ENCODE measurements at regions not wholly inside any gene's neighbourhood (a gene's known extent, or its start where the extent isn't known, plus 50 kb on each side); places are given as distances from the start of the nearest gene placed in this dataset.

DNA sequence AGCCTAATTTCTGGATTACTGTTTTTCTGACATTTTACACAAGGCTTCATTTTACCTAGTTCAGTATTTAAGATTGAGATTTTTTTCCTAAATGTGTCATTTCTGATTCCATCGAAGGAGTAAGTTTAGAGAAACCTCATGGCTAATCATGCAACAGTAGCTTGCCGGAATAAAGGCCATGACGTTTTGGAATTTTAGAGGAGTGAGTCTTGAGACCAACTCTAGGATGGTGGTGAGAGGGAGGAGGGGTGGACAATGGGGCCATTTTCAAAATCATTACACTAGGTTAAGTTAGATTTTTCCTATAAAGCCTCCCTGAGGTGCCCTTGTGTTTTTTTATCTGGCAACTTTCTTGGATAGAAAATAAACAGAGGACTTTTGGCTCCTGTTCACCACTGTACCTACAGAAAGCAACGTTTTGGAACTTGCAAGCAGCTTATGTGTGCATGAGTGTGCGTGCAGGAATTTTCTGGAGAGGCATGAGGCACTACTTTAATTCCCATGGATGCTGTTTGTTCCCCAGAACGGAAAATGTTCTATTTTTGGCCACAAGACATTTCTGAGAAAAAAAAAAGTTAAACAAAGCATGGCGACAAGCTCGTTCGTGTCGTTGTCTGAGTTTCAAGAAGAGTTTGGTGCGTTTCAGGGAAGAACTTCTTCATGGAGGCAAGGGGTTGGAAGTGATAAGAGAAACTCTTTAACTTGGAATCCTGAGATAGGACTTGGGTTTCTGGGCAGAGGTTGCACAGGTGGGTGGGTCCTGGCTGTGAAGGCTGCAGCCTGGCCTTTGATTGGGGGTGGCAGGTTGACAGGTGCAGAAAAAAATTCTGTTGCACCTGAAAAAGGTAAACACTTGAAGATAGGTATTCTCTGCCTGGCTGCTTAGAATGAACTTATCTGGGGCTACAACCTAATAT lies 178.1 kb downstream of the PTEN start:
- no peak overlapping the region for H3K4me3 ChIP-seq (replicated peaks in 1 of 4; ENCODE audit: control extremely low read depth in 1 of 4, insufficient read depth in 1 of 4, low read depth in 3 of 4, low read length in 4 of 4)
- H3K36me3 ChIP-seq (ENCODE audit: control insufficient read depth, insufficient read depth, low read length), result no peaks in the 10 kb centered on the region
- H3K79me2 ChIP-seq (ENCODE audit: control insufficient read depth, insufficient read depth, low read length), result no peaks in the 10 kb centered on the region
- no peak overlapping the region for H3K9ac ChIP-seq (ENCODE audit: insufficient read depth, low read length)
- no peak overlapping the region for H2AFZ ChIP-seq (ENCODE audit: low read length)
- peak in 1 of 2 donors; percentile 78 for DNase-seq (ENCODE audit: low read depth in 2 of 2)
- no peaks in the 10 kb centered on the region for H3K9me3 ChIP-seq (ENCODE audit: control insufficient read depth, insufficient read depth, low read depth, low read length)
- H3K4me1 ChIP-seq (ENCODE audit: control insufficient read depth, extremely low read depth, insufficient read depth, low read length), result peaks cover 18% of the 10 kb centered on the region
- H3K4me2 ChIP-seq (ENCODE audit: extremely low read depth, insufficient read depth, low read length), result peak overlapping the region; percentile 47
- TF ChIP-seq CTCF (conservative IDR thresholded peaks at IDR 0.05 in 1 of 2, IDR thresholded peaks at IDR 0.05 in 1 of 2; ENCODE audit: low read depth in 1 of 2, low read length in 2 of 2) (no peak), EZH2 (IDR thresholded peaks at IDR 0.05; ENCODE audit: low read length, missing control alignments) (no peak)
- no peaks in the 10 kb centered on the region for H4K20me1 ChIP-seq (ENCODE audit: control insufficient read depth, extremely low read depth, insufficient read depth, low read length)
- no peaks in the 10 kb centered on the region for H3K27me3 ChIP-seq (ENCODE audit: control insufficient read depth, insufficient read depth, low read length)
- H3K27ac ChIP-seq (ENCODE audit: insufficient read depth, low read length), result peak overlapping the region; percentile 56

- H3K9me3 ChIP-seq (ENCODE audit: control insufficient read depth, insufficient read depth, low read depth, low read length), result no peaks in the 10 kb centered on the region
- no peaks in the 10 kb centered on the region for H3K36me3 ChIP-seq (ENCODE audit: control insufficient read depth, insufficient read depth, low read length)
- H3K9ac ChIP-seq (ENCODE audit: insufficient read depth, low read length), result no peak overlapping the region
- TF ChIP-seq CTCF (conservative IDR thresholded peaks at IDR 0.05 in 1 of 2, IDR thresholded peaks at IDR 0.05 in 1 of 2; ENCODE audit: low read depth in 1 of 2, low read length in 2 of 2), result no peak
- TF ChIP-seq EZH2 (IDR thresholded peaks at IDR 0.05; ENCODE audit: low read length, missing control alignments), result no peak
- H3K27ac ChIP-seq (ENCODE audit: insufficient read depth, low read length), result peak overlapping the region; percentile 56
- H4K20me1 ChIP-seq (ENCODE audit: control insufficient read depth, extremely low read depth, insufficient read depth, low read length), result no peaks in the 10 kb centered on the region
- H3K27me3 ChIP-seq (ENCODE audit: control insufficient read depth, insufficient read depth, low read length), result no peaks in the 10 kb centered on the region
- no peaks in the 10 kb centered on the region for H3K79me2 ChIP-seq (ENCODE audit: control insufficient read depth, insufficient read depth, low read length)
- peak; percentile 87 to 88 for DNase-seq (ENCODE audit: low read depth in 2 of 2)
- H3K4me3 ChIP-seq (replicated peaks in 1 of 4; ENCODE audit: control extremely low read depth in 1 of 4, insufficient read depth in 1 of 4, low read depth in 3 of 4, low read length in 4 of 4), result peak overlapping the region in 1 of 4 experiments; percentile 2
- peak overlapping the region; percentile 72 for H3K4me2 ChIP-seq (ENCODE audit: extremely low read depth, insufficient read depth, low read length)
- peak overlapping the region; percentile 70 for H2AFZ ChIP-seq (ENCODE audit: low read length)
- H3K4me1 ChIP-seq (ENCODE audit: control insufficient read depth, extremely low read depth, insufficient read depth, low read length), result peaks cover 18% of the 10 kb centered on the region
Measured at GRCh38 chr10:88042160-88043100, 179.0 kb downstream of the PTEN start.

GRCh38 chr10:88045096-88045495 lies 181.7 kb downstream of the PTEN start:
- Histone ChIP-seq H3K9me3 (ENCODE audit: control insufficient read depth, insufficient read depth, low read depth, low read length) (no peaks in the 10 kb centered on the region), H3K4me2 (ENCODE audit: extremely low read depth, insufficient read depth, low read length) (no peak overlapping the region), H3K9ac (ENCODE audit: insufficient read depth, low read length) (no peak overlapping the region), H4K20me1 (ENCODE audit: control insufficient read depth, extremely low read depth, insufficient read depth, low read length) (no peaks in the 10 kb centered on the region), H2AFZ (ENCODE audit: low read length) (no peak overlapping the region), H3K36me3 (ENCODE audit: control insufficient read depth, insufficient read depth, low read length) (no peaks in the 10 kb centered on the region), H3K27ac (ENCODE audit: insufficient read depth, low read length) (no peak overlapping the region), H3K4me3 (replicated peaks in 1 of 4; ENCODE audit: control extremely low read depth in 1 of 4, insufficient read depth in 1 of 4, low read depth in 3 of 4, low read length in 4 of 4) (no peak overlapping the region), H3K4me1 (ENCODE audit: control insufficient read depth, extremely low read depth, insufficient read depth, low read length) (peaks cover 11% of the 10 kb centered on the region), H3K27me3 (ENCODE audit: control insufficient read depth, insufficient read depth, low read length) (no peaks in the 10 kb centered on the region), H3K79me2 (ENCODE audit: control insufficient read depth, insufficient read depth, low read length) (no peaks in the 10 kb centered on the region)
- DNase-seq (ENCODE audit: low read depth in 2 of 2), result peak in 1 of 2 donors; percentile 92
- TF ChIP-seq EZH2 (IDR thresholded peaks at IDR 0.05; ENCODE audit: low read length, missing control alignments) (no peak), CTCF (conservative IDR thresholded peaks at IDR 0.05 in 1 of 2, IDR thresholded peaks at IDR 0.05 in 1 of 2; ENCODE audit: low read depth in 1 of 2, low read length in 2 of 2) (no peak)
